NCI-H345 treated with DMSO at 0.1 percent for 48 hours (cell line): ENCODE measurements at regions not wholly inside any gene's neighbourhood (a gene's known extent, or its start where the extent isn't known, plus 50 kb on each side); places are given as distances from the start of the nearest gene placed in this dataset.

Source experiments
- DNase-seq: peaks from one replicate; lab custom pipeline; 2025; ENCODE audit not compliant: unreplicated experiment; lab: John Stamatoyannopoulos, UW

DNA sequence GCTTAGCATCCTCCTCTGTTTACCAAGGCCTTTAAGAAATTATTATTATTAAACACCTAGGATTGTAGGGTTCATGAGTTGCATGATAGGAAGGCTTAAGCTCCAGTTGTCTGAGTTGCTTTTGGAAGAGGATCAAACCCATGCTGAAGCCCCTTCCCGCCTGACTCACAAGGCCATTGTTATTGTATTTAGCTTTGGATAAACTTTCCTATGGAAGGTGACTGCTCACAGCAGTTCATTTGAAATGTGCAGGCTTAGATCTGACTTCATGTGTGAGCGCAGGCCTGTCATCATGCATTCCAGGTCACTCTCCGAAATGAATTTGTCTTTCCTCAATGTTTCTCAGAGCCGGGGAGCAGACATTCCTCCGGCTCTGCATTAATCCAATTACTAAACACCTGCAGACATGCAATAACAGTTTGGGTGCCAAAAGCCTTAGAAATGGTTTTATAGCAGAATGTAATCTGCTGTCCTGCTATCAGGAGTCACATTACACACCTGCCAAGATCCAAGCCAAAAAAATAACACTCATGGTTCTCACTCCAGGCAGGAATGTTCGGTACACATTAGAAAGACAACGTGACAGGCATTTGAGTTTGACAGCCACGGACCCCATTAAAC, 119.9 kb downstream of the OSR1 start:
- DNase-seq: no peak

DNA sequence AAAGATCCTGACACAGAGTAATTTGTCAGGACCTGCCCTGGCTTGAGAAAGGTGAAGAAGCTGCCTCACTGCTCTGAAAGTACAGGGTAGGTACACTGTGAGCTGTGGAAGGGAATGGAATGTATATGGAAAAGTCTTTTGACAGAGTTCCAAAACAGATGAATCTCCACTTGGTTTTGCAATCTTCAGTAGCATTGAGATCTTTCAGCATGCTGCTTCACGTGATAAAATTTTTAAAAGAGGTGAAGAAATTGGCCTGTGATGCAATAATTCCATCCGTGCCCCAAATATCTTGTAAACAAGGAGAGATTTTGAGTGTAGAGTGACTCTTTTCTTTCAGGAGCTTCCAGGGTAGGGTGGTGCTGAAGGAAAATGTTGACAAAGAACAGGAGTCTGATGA, 123.1 kb downstream of the OSR1 start:
- no peak for DNase-seq

DNA sequence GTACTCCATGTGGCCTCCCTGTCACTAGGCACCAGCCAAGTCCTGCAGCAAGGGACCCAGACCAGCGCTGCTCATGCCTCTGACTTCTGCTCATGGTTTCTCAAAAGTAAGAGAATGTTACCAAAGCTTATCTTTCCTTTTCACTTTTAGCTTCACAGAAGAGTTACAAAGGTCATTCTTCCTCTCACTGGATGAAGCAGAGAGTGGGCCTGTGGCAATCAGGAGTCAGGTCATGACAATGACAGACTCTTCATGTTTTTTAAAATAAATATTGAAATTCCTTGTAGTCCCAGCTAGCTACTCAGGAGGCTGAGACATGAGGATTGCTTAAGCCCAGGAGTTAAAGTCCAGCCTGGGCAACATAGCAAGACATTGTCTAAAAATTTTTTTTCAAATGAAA, 126.1 kb downstream of the OSR1 start:
- DNase-seq: no peak

DNA sequence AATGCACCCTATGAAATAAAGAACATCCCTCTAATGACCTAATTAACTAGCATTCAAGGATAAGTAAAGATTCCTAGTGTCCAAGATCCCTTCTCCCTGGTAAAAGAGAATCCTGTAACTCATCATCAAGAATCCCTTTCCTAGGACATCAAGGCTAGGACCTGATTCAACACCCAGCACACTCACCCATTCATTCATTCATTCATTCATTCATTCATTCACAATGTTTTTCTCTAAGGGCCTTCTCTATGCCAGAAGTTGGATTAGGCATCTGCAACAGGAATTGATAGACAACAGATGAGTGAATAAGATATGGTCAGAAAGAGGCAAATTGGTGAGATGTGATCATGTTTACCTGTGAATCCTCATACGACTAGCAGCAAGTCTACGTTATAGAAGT, 126.8 kb downstream of the OSR1 start:
- DNase-seq: no peak

DNA sequence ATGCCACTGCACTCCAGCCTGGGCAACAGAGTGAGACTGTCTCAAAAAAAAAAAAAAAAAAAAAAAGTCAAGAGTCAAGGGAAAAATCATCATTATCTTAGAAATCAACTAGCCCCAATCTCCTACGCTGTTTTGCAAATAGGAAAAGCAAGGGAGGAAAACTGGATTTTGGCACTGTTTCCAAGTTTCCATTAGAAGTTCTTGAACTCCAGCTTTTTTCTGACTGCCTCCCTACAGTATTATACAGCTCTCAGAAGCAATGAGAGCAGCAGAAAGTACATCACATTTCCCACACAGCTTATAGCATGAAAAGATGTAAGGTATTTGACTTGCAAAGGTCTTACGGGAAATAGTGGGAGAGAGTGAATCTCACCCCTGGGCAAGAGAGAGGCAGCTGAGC, 127.8 kb downstream of the OSR1 start:
- DNase-seq: no peak

DNA sequence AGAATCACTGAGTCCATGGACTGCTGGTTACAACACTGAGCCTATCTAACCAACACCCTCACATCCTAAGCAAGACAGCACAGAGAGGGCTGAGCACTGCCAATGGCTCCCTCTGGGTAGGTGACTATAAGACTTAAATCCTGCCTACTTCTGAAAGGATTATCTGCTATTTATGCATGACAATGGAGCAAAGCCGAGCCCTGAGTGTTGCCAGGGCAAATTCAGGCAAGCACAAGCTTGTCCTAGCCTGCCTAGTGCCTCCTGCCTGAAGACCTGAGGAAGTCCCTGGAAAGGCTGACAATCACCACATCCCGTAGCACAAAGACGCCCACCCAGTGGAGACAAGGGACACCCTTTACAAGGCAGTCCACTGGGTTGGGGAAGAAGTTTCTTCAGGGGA, 129.7 kb downstream of the OSR1 start:
- peak; percentile 74 for DNase-seq

DNA sequence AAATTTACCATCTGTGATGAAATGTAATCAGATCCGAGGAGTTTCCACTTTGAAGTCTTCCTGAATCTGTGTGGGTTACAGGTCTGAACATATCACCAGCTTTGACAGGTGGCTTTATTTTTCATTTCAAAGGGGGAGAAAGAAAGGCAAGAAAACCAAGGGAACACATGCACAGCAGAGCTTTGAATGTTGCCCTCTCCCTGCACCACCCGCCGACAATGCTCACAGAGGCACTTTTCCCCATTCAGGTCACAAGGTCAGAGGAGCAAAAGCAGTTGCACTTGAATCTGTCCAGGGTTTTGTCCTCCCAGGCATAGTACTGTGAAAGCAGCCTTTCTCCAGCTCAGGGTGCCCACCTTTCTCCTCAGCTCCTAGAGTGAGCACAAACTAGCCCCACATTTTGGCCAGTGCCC, 130.2 kb downstream of the OSR1 start:
- no peak for DNase-seq

DNA sequence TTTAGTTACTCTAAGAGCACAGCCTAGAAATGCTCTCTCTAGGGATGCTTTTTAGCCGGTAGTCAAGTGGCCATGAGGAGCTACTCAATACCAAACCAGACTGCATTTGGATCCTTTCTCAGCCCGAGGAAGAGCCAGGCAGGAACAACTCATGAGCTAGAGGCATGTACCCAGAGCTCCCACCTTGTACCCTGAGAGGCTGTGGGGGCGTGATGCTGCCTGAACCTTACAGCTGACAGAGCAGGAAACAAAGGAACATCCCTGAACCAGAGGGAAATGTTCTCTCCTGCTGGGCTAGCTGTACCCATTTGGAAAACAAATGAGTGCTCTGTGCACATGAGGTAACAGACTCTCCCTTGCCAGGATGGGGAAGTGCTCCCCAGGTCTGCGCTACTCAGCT, 131.6 kb downstream of the OSR1 start:
- no peak for DNase-seq

DNA sequence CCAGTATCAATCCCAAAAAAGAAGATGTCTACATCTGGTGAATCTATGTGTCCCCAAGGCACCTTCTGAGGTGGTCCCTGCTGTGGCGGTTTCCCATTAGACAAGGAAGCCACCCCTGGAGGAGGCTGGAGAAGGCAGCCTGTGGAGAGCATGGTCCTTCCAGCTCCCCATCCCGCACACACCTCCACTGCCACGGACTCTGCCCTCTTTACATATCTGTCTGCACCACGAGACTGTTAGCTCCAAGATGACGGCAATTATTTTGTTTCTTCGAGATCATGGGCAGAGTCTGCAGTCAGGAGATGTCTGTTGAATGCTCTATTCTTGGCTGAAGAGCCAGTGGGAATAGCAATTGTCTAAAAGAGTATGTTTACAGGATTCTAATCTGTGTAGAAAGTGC, 132.0 kb downstream of the OSR1 start:
- DNase-seq: no peak

DNA sequence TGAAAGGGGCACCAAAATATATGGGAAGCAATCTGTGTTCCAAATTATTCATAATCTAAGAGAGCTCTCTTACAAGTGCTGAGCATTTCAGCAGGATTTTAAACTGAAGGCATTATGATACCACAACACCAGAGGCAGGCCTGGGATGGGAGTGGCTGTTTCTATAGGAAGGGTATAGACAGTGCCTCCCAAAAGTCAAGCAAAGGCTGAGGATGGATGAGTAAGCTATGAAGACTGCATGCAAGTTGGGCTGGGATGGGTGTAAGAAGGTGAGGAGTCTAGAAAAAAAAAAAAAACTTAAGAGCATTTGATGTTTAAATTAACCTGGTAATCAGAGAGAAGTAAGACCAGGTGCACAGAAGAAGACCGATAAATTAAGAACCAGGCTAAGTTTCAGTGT, 132.5 kb downstream of the OSR1 start:
- DNase-seq: no peak

DNA sequence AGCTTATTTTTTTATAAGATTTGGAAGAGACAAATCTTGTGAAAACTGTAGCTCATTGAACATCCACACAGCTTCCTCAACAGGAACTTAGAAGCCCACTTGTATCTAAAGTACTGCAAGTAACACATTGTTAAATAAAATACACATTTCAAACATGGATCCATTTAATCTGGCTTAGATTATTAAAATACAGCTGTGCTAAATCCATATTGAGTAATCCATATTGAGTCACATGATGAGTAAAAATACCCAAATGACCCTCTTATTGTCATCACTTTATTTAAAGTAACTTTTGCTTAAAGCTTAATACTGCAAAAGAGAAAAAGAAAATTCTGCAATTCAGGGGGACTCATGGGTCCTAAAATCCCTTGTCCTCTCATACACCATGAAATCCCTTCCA, 133.3 kb downstream of the OSR1 start:
- DNase-seq: no peak

DNA sequence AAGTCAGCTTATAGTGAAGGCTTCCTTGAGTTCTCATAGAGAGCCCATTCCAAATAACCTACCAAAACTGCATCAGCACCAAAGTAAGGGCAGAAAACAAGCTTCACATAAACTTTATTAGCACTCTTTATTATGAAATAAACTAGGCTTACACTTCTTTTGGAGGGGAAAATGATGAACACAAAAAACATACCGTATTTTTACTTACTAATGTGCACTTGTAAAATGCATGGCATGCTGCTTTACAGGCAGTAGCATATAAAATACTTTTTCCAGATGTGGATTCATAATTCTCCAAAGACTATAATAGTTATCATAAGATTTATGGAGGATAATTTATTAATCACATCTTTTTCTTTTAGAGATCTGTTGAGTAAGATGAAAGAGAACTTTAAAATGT, 133.9 kb downstream of the OSR1 start:
- no peak for DNase-seq

DNA sequence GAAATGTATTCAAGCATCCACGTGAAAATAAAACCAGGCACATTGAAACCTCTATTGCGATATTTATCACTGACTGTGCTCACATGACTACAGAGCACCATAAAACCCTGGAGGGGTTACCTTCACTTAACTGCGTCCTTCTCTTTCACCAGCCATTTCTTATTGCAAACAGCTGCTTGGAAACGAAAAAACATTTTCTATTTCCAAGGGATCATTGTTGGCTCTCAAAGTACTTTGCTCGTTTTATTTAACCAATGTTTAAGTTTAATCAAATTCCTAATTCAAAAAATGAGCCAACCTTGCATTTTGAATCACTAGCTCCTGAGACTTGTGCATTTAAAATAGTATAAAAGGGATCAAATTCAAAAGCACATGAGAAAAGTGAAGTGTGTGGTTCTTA, 134.4 kb downstream of the OSR1 start:
- no peak for DNase-seq

DNA sequence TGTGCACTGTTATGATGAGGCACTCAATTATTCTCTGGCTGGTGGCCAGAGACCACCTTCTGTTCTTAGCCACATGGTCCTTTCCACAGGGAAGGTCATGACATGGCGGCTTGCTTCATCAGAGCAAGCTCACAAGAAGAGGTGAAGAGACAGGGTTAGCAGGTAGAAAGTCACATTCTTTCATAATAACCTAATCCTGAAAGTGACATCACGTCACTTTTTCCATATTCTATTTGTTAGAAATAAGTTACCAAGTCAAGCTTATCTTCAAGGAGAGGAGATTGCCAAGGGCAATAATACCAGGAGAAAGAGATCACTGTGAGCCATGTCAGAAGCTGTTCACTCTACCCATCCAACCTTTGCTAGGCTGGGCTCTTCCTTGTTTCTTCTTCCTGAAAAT, 139.4 kb downstream of the OSR1 start:
- DNase-seq: no peak

DNA sequence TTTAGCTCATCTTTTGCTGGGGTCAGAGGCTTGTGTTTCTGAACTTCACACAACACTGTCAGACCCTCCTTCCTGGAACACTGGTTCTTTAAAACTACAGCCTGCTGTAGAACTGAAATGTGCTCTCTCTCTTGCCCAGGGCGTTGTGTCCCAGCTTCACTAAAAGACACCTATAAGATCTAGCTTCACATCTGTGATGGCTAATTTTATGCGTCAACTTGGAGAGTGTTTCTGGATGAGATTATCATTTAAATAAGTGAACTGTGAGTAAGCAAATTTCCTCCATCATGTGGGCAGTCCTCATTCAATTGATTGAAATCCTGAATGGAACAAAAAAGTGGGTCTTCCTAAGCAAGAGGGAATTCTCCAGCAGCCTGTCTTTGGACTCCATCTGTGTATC, 140.3 kb downstream of the OSR1 start:
- no peak for DNase-seq

DNA sequence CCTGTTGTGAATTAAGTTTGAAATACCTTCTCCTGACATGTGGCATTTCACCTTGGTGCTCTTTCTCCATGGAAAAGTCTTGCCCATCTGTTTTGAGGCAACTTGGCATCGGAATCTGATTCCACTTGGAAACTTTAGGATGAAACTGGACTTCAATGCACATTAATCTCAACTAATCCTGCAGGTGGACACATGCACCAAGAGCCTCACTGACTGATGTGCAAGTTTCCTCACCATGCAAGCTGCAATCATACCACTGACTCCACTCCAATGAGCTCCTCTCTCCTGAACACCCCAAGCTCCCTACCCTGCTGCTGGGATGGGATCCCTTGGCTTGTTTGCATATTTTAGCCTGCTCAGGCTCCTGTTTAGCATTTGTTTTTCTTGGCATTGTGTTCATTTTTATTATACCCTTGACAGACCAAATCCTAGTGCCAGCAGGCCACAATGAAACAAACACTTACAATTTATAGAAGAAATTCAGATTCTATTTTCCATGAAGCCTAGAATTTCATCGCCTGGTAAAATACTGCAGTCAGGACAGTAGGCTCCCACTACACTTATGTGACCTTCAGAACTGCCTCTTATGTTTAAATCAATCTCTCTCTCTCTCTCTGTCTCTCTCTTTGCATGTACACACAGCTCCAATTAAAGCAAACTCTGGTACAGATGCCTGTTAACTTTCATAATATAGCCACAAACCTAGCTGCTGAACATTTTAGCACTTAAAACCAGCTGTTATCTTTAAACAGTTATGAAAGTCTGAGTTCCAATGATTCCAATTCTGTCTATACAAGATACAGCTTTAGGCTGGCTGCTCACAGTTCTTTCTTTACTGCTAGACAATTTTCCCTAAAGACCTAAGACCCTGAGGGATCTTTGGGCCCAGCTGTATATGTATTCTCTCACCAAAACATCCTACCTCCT, 141.5 kb downstream of the OSR1 start:
- DNase-seq: no peak

DNA sequence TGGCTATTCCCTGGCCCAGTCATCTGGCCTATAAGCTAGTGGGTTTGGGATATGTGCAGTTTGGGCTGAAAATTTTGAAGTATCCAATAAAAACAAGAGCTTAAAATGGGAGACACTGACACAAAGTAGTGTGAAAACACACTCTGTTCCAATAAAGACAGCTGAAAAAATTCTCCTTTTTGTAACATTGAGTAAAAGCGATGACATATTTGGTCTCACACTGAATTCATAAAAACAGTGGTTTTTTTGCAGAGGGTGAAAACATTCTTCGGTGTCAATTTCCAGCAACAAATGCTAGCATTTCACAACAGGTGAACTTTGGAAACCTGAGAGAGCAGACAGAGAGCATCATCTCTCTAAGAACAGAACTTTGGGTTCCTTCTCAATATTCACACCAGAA, 142.2 kb downstream of the OSR1 start:
- no peak for DNase-seq

DNA sequence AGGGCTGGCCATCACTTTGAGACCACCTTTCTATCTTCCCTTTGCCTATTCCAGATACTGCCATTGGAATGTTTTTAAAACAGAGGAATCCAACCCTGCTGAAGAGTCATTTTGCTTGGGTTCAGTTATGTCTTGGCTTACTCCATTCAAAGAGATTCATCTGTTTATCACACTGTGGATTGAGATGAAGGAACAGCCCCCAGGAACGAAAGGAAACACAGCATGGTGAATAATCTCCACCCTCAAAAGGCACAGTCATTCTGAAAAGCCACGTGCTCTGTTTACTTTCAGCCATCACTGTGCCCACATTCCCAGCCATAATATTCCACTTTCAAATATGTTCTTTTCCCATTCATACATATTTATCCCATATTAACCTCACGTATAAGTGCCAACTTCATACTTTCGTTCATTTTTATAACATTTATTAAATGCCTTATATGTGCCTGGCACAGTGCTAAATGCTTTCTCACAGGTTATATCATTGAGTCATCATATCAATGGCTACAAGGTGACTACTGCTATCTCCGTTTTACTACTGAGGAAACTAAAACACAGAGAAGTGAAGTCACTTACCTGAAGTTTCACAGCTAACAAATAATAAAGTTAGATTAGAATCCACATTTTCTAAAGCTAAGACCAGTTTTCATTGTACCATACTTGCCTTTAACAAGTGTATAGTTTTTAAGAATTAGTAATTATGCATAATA, 143.6 kb downstream of the OSR1 start:
- no peak for DNase-seq

DNA sequence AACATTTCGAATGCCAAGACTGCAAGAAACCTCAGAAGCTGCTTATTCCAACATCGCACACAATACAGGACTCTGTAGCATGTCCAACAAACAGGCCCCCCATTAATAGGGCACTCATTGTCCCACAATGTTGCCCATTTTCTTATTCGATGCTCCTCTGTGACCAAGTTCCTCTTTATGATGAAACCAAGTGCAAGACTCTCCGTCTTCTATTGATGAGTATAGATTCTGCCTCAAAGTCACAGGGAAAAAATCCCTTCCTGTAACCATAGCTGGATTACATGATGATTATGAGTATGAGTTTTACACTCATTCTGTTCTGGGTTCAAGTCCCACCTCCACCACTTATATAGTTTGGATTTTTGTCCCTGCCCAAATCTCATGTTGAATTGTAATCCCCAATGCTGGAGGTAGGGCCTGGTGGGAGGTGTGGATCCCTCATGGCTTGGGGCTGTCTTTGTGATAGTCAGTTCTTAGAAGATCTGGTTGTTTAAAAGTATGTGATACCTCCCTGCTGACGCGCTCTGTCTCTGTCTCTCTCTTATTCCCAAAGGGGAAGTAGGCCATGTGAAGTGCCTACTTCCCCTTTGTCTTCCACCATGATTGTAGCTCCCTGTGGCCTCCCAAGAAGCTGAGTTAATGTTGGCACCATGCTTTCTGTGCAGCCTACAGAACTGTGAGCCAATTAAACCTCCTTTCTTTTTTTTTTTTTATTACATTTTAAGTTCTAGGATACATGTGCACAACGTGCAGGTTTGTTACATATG, 148.7 kb downstream of the OSR1 start:
- no peak for DNase-seq

DNA sequence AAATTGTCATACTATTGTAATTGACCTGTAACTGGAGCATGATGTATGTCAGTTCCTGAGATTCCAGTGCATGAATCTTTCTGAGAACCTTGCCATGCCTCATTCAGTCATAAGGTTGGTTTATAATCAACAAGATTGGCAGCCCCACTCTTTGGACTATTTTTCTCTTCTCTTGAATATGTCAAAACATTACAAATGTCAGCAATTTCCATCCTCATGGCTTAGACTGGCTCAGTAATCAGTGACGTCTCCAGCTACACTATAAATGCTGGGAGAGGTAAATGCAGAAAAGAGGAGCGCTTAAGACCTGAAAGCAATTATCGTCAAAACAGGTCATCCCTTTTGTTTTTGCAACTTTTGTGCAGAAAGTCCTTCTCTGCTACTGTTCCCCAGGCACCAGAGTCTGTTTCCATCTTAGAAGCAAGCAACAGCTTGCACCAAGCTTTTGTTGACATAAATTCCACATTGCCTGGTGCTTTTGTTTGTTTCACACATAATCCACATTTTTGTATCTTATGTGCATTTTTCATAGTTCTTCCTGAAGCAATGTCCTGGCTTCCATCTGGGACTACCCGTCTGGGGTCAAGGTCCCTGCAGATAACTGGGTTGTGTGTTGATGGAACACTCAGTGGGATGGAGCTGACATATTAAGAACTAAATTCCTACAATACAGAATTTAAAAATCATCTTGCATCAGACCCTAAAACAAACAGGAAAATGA, 149.8 kb downstream of the OSR1 start:
- no peak for DNase-seq

DNA sequence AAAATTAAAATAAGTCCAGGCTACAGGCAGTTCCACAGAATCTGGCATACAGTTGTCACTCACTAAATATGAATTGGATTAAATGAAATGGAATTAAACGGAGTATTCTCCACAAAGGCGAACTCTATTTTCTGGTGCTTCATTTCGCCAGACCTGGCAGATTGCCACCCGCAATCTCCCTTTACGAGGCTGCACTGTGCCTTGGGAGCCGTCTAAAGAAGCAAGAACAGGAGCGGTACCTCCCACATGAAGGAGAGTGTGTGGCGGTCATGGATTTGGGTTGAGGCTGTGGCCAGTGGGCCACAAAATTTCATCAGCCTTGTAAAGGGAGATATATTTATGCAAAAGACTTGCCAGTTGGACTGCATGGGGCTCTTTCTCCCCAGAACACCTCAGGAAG, 151.0 kb downstream of the OSR1 start:
- DNase-seq: no peak
